SHP77 (cell line): ENCODE measurements at regions not wholly inside any gene's neighbourhood (a gene's known extent, or its start where the extent isn't known, plus 50 kb on each side); places are given as distances from the start of the nearest gene placed in this dataset.
A peak's percentile ranks its signal among the peaks of the same experiment; 100 is the strongest.

Experiments used
- DNase-seq, 2 experiments: peaks; one replicate each; lab custom pipeline; 2025; lab: John Stamatoyannopoulos, UW

GRCh38 chr1:25035523-25036116, 105.5 kb upstream of the RUNX3 start:
- no peak for DNase-seq

- DNase-seq: no peak
Measured at GRCh38 chr1:25034736-25035522, 104.9 kb upstream of the RUNX3 start.

DNA sequence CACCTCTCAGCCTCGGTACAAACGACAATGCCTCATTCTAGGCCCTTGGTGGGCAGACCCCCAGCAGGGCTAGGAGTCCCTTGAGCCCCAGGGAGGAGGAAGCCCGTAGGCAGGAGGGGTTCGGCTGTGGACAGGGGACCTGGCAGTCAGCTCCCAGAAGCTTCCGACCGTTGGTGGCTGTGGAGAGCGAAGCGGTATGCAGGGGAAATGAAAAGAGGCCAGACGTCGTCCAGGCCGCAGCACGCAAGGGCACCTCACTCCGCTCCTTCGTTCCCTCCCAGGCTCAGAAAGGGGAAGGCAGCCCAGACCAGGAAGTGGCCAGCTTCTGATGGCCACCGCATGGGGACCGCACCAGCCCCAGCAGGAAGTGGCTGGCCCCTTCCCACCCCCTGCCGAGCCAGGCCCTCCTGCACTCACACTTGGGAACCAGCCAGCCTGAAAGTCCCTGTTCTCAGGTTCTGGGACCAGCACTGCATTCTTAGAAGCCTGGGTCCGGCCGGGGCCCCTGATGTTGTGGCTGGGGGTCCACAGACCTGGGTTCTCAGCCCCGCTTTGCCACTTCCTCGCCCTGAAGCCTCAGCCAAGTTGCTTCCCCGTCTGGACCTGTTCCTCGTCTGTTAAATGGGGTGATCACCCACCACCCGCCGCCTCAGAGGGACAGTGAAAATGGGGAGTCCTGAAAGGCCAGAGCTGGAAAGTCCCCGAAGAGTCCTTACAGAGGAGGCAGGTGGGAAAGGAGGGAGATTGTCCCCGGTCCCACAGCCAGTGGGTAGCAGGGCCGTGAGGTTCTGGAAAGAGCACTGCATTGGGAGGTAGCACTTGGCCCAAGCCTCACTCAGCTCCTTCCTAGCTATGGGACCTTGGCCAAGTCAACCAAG, 104.0 kb upstream of the RUNX3 start:
- DNase-seq: peak in 1 of 2 experiments; percentile 57

GRCh38 chr1:25033030-25033827, 103.2 kb upstream of the RUNX3 start:
- DNase-seq: peak; percentile 50 to 76

DNA sequence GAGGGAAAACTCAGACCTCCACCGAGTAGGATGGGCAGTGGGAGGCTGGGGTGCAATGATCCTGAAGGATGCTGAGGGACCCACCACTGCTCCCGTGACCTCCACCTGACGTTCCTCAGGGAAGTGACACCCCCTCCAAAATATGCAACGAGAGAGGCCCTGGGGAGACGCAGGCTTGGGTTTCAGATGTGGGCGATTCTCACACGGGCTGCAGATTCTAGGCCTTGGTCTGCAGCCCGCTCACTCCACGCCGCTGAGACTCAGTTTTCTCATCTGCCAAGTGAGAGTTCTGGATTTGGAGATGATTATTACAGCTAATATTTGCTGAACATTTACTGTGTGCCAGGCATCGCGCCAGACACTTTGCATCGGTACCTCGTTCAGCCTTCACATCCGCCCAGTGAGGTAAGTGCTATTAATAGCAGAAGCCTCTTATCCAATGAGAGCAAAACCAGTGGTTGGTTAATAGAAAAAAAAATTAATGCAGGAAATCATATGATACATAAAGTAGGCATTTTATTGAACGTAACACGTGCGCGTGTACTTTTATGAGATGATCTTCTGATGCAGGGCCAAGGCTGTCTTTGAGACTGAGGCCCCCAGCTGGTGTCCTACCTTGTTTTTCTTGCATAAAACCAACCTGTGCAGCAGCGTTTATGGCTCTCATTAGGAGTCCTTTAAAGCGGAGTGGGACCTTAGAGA, 102.0 kb upstream of the RUNX3 start:
- peak; percentile 83 to 91 for DNase-seq

DNA sequence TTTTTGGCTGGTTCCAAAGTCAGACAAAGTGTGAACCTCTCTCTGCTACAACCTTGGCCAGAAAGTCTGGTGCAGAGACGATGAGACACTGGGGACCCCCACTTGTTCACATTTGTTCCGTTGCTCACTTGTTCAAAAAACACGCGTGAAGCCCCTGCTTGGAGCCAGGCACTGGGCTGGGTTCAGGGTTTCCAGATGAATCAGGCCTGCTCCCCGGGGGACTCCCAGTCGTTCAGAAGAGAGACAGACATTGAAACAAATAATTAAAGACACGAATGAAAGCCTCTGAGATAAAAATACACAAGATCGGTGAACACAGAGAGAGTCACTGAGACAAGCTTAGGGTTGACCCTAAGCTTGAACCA, 101.5 kb upstream of the RUNX3 start:
- DNase-seq: no peak

- no peak for DNase-seq
Measured at GRCh38 chr1:25030674-25031589, 100.9 kb upstream of the RUNX3 start.

GRCh38 chr1:25030012-25030411, 99.9 kb upstream of the RUNX3 start:
- DNase-seq: no peak

- DNase-seq: no peak
Measured at GRCh38 chr1:25028907-25029599, 99.0 kb upstream of the RUNX3 start.

DNA sequence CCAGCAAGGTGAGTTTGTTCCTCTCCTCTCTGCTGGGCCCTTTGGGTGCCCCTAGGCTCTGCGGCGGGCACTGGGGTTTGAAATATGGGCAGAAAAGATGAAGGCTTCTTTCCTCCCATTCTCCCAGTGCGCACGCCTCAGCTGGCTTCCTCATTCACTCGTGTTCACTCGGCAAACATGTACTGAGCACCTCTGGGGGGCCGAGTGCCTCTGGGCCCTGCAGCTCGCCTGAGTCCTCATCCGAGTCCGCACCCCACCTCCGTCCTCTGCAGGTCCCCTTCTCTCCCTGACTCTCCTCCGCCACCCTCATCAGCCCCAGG, 98.5 kb upstream of the RUNX3 start:
- DNase-seq: no peak

- no peak for DNase-seq
Measured at GRCh38 chr1:25027822-25028586, 97.9 kb upstream of the RUNX3 start.

GRCh38 chr1:25026730-25027450, 96.8 kb upstream of the RUNX3 start:
- no peak for DNase-seq

GRCh38 chr1:25026304-25026703, 96.2 kb upstream of the RUNX3 start:
- no peak for DNase-seq

DNA sequence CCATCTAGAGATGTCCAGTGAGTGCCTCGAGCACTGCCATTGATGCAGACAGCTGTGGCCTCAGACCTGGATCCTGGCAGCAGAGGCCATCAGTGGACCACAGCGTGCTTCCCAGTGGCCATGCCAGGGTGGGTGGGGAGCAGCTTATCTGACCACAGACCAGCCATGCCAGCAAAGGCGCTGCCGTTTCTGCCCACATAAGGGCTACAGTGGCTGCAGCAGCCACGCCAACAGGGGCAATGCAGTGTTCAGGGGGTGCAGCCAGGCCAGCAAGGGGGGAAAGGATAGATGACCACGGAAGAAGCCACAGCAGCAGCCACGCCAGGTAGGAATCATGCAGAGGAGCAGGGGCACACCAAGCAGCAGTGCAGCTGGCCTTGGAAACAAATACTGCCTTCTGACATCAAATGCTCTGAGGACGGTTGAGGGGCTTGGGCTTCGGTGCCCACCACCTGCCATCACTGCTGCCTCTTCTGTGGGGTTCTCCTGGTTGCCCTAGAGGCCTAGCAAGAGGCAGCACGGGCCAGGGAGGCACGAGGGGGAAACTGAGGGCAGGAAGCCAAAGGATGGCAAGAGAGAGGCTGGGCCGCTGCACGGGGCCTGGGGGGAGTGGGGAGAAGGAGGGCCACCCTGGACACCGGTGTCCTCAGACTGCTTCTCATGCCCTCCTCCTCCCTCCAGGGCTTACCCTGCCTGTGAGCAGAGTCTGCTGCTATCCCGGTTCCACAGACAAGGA, 94.7 kb upstream of the RUNX3 start:
- DNase-seq: no peak

DNA sequence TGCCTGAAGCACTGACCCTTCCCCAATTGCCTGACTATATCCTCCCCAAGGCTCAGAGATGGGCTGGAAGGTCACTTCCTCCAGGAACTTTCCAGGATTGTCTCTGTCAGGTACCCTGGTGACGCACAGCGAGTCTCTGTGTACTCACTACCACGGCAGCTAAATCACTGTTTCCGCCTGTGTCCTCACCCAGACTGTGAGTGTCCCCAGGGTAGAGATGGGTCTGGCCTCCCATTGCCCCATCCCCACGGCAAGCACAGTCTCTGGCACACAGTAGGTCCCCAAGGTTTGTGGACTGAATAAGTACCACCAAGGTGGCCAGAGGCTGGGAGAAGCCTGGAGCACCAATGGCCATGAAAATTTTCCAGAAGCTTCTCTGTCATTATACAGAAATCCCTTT, 93.8 kb upstream of the RUNX3 start:
- DNase-seq: no peak

DNA sequence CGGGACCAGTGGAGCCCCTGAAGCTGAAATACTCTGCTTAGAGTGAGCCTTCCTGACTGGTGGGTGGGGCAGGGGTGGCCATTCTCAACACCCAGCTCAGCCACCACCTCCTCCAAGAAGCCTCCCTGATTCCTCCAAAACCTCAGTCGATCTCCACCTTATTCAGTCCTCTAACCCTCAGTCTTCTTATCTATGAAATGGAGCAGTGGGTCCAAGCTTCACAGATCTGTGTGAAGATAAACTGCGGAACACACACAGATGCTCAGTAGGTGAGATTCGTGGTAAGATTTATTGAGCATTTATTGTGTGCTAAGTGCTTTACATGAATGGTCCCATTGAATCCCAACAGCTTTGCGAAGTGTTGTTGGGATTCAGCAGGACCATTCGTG, 93.1 kb upstream of the RUNX3 start:
- no peak for DNase-seq

DNA sequence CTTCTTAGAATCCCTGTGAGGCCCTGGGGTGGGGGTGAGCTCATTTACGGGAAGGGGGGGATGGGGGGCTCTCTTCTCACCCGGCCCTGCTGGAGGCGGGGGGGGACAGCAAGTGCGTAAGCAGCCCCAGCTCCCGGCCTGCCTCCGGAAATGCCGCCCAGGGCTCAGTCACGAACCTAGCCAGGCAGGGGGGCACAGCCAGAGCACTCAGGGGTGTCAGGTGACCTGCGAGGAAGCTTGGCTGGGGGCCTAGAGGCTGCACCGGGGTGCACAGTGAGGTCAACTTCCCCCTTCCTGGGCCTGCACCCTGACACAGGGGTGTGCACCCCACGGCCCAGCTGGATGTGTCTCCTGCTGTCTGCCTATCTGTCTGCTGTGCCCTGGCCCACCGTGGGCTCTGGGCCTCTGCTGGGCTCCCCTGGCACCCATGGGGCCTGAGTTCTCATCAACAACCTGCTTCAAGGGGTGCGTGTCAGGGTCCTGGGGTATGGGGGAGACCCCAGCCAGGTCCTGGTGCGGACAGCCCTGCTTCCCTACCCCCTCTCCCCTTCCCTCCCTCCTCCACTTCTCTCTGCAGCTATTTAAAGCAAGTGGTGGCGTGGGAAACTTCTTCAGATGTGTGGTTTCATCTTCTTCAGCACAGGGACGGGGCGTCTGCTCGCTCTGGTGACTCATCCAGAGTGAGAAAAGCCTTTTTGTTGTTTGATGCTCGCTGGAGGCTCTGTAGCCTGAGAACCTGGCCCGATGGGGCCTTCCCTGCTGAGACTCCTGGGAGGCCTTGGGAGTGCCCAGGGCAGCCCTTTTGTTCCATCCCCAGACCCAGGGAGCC, 92.5 kb upstream of the RUNX3 start:
- DNase-seq: peak; percentile 27 to 59
